Activated T-helper 17 cell treated with anti-CD3 and anti-CD28 coated beads, Interleukin-2, amount 50 U/mL, for 72 hours (primary cell): ENCODE measurements at regions not wholly inside any gene's neighbourhood (a gene's known extent, or its start where the extent isn't known, plus 50 kb on each side); places are given as distances from the start of the nearest gene placed in this dataset.
"Not testable (repeated sequence)": the region's sequence is repeated elsewhere in the genome, so short reads cannot be mapped to it uniquely, and the experiment has no call there.

Experiments
- ATAC-seq: fragments of 150-1000 bp; cut with Tn5 transposase; replicated peaks from 2 replicates; pipeline ENCODE4 v1.10.0; 2021; ENCODE audit warnings: mild to moderate bottlenecking, moderate library complexity
- H3K27ac Mint-ChIP-seq: one replicate; pipeline ENCODE4 v1.8.0; 2022; ENCODE audit warnings: mixed read lengths
- H3K27me3 Mint-ChIP-seq: one replicate; pipeline ENCODE4 v1.8.0; 2022; ENCODE audit warnings: mixed read lengths
- H3K36me3 Mint-ChIP-seq: one replicate; pipeline ENCODE4 v1.8.0; 2022; ENCODE audit warnings: low read depth, mild to moderate bottlenecking, mixed read lengths
- H3K4me1 Mint-ChIP-seq: one replicate; pipeline ENCODE4 v1.8.0; 2022; ENCODE audit warnings: mixed read lengths
- H3K4me3 Mint-ChIP-seq: one replicate; pipeline ENCODE4 v1.8.0; 2022; ENCODE audit warnings: mild to moderate bottlenecking, mixed read lengths
- H3K9me3 Mint-ChIP-seq: one replicate; pipeline ENCODE4 v1.8.0; 2022; ENCODE audit warnings: mixed read lengths

- Mint-ChIP-seq H3K4me1 (no peaks in the 10 kb centered on the region), H3K27me3 (peaks cover 3% of the 10 kb centered on the region), H3K36me3 (no peaks in the 10 kb centered on the region), H3K4me3 (no peak overlapping the region), H3K27ac (no peak overlapping the region), H3K9me3 (no peaks in the 10 kb centered on the region)
- no peak for ATAC-seq
These were observed 224.0 kb upstream of the PDE3A start for GRCh38 chr12:20144341-20144740.

- H3K4me3 Mint-ChIP-seq, result no peak overlapping the region
- ATAC-seq, result no peak
- H3K9me3 Mint-ChIP-seq, result no peaks in the 10 kb centered on the region
- H3K36me3 Mint-ChIP-seq, result no peaks in the 10 kb centered on the region
- H3K27ac Mint-ChIP-seq, result no peak overlapping the region
- H3K4me1 Mint-ChIP-seq, result no peaks in the 10 kb centered on the region
- no peaks in the 10 kb centered on the region for H3K27me3 Mint-ChIP-seq
These were observed 220.1 kb upstream of the PDE3A start for GRCh38 chr12:20148241-20148640.

- Mint-ChIP-seq H3K4me3 (no peak overlapping the region), H3K4me1 (no peaks in the 10 kb centered on the region), H3K9me3 (no peaks in the 10 kb centered on the region), H3K36me3 (no peaks in the 10 kb centered on the region), H3K27me3 (no peaks in the 10 kb centered on the region), H3K27ac (no peak overlapping the region)
- no peak for ATAC-seq
These were observed 217.4 kb upstream of the PDE3A start for GRCh38 chr12:20150835-20151422.

- no peaks in the 10 kb centered on the region for H3K4me1 Mint-ChIP-seq
- no peak overlapping the region for H3K4me3 Mint-ChIP-seq
- H3K36me3 Mint-ChIP-seq, result no peaks in the 10 kb centered on the region
- no peaks in the 10 kb centered on the region for H3K27me3 Mint-ChIP-seq
- ATAC-seq, result no peak
- no peak overlapping the region for H3K27ac Mint-ChIP-seq
- H3K9me3 Mint-ChIP-seq, result no peaks in the 10 kb centered on the region
These were observed 214.3 kb upstream of the PDE3A start for GRCh38 chr12:20154052-20154451.

GRCh38 chr12:20155374-20155773, 213.0 kb upstream of the PDE3A start:
- no peaks in the 10 kb centered on the region for H3K36me3 Mint-ChIP-seq
- no peaks in the 10 kb centered on the region for H3K27me3 Mint-ChIP-seq
- H3K27ac Mint-ChIP-seq, result no peak overlapping the region
- H3K4me1 Mint-ChIP-seq, result no peaks in the 10 kb centered on the region
- H3K9me3 Mint-ChIP-seq, result no peaks in the 10 kb centered on the region
- no peak for ATAC-seq
- no peak overlapping the region for H3K4me3 Mint-ChIP-seq

GRCh38 chr12:20160899-20161298, 207.4 kb upstream of the PDE3A start:
- not testable (repeated sequence) for ATAC-seq

GRCh38 chr12:20174528-20175175, 193.7 kb upstream of the PDE3A start:
- H3K4me1 Mint-ChIP-seq, result no peaks in the 10 kb centered on the region

More at GRCh38 chr12:20160899-20161298, 207.4 kb upstream of the PDE3A start:
- H3K4me1 Mint-ChIP-seq, H3K36me3 Mint-ChIP-seq, H3K9me3 Mint-ChIP-seq, H3K27ac Mint-ChIP-seq, H3K4me3 Mint-ChIP-seq, H3K27me3 Mint-ChIP-seq: not testable (repeated sequence)

GRCh38 chr12:20175704-20176388, 192.5 kb upstream of the PDE3A start:
- H3K9me3 Mint-ChIP-seq, result peaks cover 4% of the 10 kb centered on the region
- H3K36me3 Mint-ChIP-seq, result no peaks in the 10 kb centered on the region
- ATAC-seq, result no peak
- H3K4me3 Mint-ChIP-seq, result no peak overlapping the region
- H3K27ac Mint-ChIP-seq, result no peak overlapping the region
- no peaks in the 10 kb centered on the region for H3K4me1 Mint-ChIP-seq
- H3K27me3 Mint-ChIP-seq, result no peaks in the 10 kb centered on the region

More at GRCh38 chr12:20174528-20175175, 193.7 kb upstream of the PDE3A start:
- Mint-ChIP-seq H3K36me3 (no peaks in the 10 kb centered on the region), H3K27me3 (no peaks in the 10 kb centered on the region), H3K4me3 (no peak overlapping the region), H3K27ac (no peak overlapping the region), H3K9me3 (peaks cover 4% of the 10 kb centered on the region)
- no peak for ATAC-seq

- Mint-ChIP-seq H3K4me1 (no peaks in the 10 kb centered on the region), H3K36me3 (no peaks in the 10 kb centered on the region), H3K9me3 (no peaks in the 10 kb centered on the region), H3K27me3 (no peaks in the 10 kb centered on the region), H3K4me3 (no peak overlapping the region), H3K27ac (no peak overlapping the region)
- ATAC-seq, result no peak
These were observed 186.7 kb upstream of the PDE3A start for GRCh38 chr12:20181416-20182180.

- Mint-ChIP-seq H3K4me3 (no peak overlapping the region), H3K27ac (no peak overlapping the region), H3K4me1 (no peaks in the 10 kb centered on the region), H3K27me3 (no peaks in the 10 kb centered on the region), H3K36me3 (no peaks in the 10 kb centered on the region), H3K9me3 (no peaks in the 10 kb centered on the region)
- ATAC-seq, result no peak
These were observed 184.8 kb upstream of the PDE3A start for GRCh38 chr12:20183563-20183962.

- H3K4me3 Mint-ChIP-seq, result no peak overlapping the region
- no peaks in the 10 kb centered on the region for H3K36me3 Mint-ChIP-seq
- H3K27ac Mint-ChIP-seq, result no peak overlapping the region
- no peak for ATAC-seq
- no peaks in the 10 kb centered on the region for H3K4me1 Mint-ChIP-seq
- H3K9me3 Mint-ChIP-seq, result no peaks in the 10 kb centered on the region
- H3K27me3 Mint-ChIP-seq, result no peaks in the 10 kb centered on the region
These were observed 183.8 kb upstream of the PDE3A start for GRCh38 chr12:20184514-20184913.

GRCh38 chr12:20187456-20187855, 180.9 kb upstream of the PDE3A start:
- no peaks in the 10 kb centered on the region for H3K9me3 Mint-ChIP-seq
- no peaks in the 10 kb centered on the region for H3K4me1 Mint-ChIP-seq
- H3K27ac Mint-ChIP-seq, result no peak overlapping the region
- no peaks in the 10 kb centered on the region for H3K27me3 Mint-ChIP-seq
- no peak for ATAC-seq
- H3K4me3 Mint-ChIP-seq, result no peak overlapping the region
- no peaks in the 10 kb centered on the region for H3K36me3 Mint-ChIP-seq

GRCh38 chr12:20188930-20189653, 179.2 kb upstream of the PDE3A start:
- ATAC-seq, result no peak
- Mint-ChIP-seq H3K36me3 (no peaks in the 10 kb centered on the region), H3K27ac (no peak overlapping the region), H3K9me3 (no peaks in the 10 kb centered on the region), H3K4me1 (no peaks in the 10 kb centered on the region), H3K27me3 (no peaks in the 10 kb centered on the region), H3K4me3 (no peak overlapping the region)

- no peaks in the 10 kb centered on the region for H3K27me3 Mint-ChIP-seq
- no peak overlapping the region for H3K4me3 Mint-ChIP-seq
- H3K27ac Mint-ChIP-seq, result no peak overlapping the region
- H3K9me3 Mint-ChIP-seq, result no peaks in the 10 kb centered on the region
- no peak for ATAC-seq
- no peaks in the 10 kb centered on the region for H3K4me1 Mint-ChIP-seq
- H3K36me3 Mint-ChIP-seq, result no peaks in the 10 kb centered on the region
These were observed 178.6 kb upstream of the PDE3A start for GRCh38 chr12:20189767-20190166.
